ENCODE measurements at regions not wholly inside any gene's neighbourhood (a gene's known extent, or its start where the extent isn't known, plus 50 kb on each side); places are given as distances from the start of the nearest gene placed in this dataset.

DNA sequence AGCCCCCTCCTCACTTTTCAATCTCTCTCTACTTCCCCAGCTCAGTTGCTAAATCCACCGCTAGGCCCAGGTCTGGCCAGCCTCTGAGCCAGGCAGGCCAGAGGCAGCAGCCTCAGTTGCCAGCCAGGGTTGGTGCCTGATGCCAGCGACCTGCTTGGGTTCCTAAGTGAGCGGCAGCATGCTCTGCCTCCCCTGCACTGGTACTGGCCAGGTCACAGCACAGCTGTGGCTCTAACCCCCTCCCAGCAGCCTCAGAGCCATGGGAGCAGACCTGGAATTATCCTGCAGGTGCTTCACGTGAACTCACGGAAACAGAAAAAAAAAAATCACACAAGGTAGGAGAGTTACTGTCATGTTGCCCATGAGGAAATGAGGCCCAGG is 82.5 kb upstream of the ATF3 start:
- ATAC-seq, result no peak

DNA sequence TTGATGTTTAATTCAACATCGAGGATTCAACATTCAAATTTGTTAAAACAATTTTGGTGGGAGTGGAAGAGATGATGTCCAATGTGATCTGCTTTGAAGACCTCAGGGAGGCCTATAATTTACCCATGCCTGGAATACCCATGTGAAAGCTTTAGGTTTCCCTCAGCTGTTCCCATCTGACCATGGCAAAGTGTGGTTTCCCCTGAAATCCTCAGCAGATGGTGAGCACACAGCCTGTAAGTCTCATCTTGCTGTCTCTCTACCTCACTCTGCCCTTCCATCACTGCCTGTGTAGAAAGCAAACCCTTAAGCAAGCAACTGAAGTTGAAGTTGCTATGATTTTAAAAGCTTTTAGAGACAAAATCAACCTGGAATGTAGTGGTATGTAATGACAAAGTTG is 80.1 kb upstream of the ATF3 start:
- no peak for ATAC-seq

DNA sequence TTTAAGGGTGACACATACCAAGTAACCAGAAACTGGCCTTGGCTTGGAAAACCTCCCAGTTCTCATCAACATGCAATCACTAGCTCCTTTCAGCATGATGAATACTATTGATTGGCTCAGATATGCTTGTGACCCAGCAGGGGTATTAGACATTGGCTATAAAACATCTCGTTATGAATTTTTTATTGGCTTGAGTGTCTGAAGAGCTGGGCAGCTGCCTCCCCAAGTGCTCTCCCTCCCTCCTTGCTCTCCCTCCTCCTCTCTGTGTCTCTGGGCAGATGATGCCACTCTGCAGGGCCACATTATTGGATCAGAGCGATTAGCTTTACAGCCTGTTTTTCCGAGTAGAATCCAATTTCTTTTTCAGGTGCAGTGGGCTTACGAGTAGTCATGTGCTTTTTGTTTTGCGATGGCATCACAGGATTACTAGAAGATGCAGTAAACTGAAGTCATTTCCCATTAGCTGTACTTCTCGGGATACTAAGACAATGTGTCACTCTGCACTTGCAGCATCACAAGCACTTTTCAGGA is 79.3 kb upstream of the ATF3 start:
- ATAC-seq, result no peak

DNA sequence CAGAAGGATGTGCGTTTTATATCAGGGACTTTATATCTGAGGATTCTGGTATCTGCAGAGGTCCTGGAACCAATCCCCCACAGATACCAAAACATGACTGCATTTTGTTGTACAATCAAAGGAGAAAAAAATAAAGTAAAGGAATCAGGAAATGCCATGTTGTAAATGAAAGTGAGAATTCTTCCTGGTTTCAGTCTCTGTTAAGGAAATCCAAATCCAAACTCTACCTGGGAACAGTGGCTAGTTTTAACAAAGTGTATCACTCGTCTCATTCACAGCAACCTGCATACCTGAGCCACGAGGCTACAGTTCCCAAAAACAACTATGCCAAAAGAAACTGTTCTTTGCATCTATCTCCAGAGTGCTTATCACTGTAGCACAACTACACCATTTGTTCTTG is 77.3 kb upstream of the ATF3 start:
- ATAC-seq, result no peak

DNA sequence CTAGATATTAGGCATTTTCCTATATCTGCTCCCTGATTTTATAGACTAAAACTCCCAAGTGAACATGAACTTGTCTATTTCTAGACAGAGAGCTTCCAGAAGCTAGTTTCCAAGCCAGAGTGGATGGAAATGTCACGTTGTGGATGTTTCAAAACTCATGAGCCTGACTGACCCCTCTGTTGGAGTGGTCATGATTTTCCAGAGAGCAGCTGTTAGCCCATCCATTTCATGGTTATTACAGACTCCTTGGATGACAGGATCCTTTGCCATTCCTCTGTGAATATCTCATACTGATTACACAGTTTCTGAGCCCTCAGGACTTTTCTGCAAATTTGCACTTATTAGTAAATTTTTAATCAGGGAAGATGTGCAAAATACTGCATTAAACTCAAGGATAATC is 76.8 kb upstream of the ATF3 start:
- ATAC-seq, result no peak

DNA sequence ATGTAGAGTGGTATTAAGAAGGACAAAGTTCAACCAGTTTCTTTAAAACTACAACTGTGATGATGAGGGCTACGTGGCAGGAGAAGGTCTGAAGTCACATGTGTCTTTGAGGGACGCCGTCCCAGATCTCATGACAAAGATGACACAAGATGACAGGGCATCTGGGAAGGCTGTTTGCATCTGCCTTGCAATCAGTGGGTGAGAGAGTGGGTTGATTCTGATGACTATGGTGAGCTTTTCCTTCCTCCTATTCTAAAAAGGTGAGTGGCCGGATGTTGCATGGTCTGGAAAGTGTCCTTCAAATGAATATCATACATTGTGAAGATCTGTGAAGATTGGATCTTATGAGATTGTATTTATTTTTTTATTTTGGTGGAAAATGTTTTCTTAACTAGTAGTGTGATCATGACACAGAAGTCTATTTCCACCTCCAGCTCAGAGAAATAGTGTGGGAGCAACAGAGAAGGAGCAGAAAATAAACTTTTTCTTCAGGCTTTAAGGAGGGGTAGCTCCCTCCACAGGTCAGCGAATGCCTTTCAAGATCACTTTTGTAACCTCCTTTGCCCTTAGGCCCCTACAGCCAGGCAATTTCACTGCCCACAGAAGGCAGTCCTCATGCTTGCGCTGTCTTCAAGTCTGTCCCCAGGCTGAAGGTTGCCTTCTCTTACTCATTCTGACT is 76.0 kb upstream of the ATF3 start:
- ATAC-seq, result no peak

DNA sequence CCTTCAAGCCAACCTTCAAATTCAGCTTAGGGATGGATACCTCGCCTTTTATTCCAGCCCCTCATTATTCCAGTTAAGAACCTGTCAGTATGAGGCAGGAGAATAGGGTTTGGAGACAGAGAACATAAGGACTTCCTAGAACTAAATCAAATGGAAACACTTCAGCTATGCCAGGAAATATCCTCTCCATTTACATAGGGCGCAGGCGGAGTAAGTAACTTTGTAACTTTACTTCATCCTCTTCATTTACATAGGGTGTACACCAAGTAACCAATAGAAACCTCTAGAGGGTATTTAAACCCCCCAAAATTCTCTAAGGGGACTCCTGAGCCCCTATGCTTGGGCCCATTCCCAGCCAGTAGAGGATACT is 75.4 kb upstream of the ATF3 start:
- ATAC-seq, result no peak

DNA sequence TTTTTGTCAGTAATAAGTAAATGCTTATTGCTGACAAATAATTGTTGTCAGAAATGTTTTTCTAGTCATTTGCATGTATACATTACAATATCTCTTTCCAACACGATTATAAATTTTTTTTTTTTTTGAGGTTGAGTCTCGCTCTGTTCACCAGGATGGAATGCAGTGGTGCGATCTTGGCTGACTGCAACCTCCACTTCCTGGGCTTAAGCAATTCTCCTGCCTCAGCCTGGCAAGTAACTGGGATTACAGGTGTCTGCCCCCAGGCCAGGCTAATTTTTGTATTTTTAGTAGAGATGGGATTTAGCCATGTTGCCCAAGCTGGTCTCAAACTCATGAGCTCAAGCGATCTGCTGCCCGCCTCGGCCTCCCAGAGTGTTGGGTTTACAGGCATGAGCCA is 72.0 kb upstream of the ATF3 start:
- ATAC-seq, result no peak

DNA sequence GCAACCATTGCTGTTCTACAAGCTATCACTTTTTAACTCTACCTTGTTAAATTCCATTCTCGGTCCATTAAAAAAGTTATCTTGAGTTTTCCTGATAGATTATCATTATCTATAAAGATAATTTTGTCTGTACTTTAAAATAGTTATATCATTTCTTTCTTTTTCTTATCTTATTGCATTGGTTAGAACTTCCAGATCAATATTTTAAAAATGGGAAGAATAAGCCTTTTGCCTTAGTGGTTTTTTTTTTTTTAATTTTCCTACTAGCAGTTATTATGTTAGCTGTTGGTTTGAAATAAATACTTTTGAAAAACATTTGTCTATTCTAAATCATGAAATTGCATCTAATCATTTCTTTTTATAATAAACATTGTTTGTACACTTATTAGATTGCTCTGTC is 71.0 kb upstream of the ATF3 start:
- no peak for ATAC-seq

DNA sequence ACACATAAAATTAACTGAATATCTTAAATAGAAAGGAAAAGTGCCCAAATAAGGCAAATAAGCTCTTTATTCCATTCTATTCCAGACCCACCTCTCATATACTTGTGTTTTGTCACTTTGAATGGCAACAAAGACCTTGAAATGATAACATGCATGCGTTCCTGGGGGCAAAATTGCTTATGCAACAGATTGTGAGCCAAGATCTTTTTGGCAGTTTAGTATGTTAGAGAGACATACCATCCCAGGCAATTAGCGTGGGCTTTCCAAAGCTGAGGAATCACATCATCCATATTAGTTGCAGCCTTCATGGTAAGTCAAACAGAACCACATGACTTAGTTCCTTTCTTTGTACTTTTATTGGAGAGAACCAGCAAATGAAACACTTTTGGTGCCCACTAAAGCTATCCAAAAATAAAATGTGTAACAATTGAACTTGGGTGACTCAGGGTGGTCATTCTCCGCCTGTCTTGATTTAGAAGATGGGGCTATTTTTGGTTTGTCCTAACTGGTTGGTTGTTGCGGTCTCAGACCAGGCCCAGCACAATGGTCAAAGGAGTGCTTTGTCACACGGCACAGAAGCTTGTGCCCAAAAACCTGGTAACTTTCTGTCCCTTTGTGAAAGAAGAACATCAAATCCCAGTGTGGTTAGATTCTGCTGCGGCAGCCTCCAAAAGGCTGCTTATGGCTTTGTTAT is 68.7 kb upstream of the ATF3 start:
- ATAC-seq, result no peak

DNA sequence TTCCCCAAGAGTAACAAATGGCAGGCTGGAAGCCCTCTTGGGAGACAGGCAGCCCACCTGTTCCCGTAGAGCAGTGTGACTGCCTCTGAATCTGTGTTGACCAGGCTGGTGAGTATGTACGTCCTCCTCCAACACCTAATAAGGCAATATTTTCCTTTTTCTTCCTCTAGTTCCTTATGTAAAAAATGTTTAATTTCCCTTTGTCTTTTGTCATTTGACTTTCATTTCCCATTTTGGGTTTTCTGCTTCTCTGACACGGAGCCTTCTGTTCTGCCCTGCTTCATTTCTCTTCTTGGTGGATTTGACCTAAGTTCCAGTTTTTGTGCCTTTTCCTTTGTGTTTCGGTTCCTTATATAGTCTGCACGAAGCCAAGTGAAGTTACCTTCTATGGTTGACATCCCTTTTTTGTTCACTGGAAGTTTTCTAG is 65.8 kb upstream of the ATF3 start:
- no peak for ATAC-seq

DNA sequence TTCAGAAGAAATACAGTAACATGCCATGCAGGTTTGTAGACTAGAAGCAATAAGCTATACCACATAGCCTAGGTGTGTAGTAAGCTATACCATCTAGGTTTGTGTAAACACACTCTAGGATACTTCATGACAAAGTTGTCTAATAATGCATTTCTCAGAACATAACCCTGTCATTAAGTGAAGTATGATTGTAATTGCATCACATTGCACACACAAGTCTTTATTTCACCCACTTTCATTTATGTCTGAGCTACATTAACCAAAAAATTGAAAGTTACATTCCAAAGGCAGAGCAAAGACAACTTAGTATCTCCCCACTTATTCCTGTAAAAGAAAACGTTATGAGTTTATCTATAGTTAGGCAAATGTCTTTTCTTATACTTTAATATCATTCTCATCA is 64.5 kb upstream of the ATF3 start:
- no peak for ATAC-seq

DNA sequence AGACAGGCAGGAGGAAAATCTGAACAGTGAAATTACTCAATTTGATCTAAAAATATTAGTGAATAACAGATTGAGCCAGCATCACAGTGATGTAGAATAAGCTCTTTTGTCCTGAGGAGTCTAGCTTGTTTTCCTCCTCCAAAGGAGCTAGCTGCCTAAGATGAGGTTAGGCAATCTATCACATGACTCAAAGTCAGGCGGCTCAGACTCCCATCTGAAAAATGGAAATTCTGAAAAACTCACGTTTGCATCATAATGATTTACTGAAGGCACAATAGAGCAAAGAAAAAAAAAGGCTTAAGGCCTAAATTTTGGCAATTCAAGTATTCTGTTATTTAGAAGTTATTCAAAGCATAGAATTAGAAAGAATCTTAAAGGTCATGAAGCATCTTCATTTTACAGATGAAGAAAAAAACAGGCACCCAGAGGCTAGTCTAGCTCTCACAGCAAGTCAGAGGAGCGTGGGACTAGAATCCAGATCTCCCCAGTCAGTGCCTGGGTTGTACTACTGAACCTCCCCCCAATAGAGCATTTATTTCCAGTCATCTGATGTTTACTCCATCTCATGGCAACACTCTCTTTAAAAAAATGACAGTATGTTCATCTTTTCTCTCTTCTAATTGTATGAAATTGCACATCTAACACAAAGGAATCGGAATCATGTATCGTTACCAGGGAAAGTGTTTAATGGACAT is 62.5 kb upstream of the ATF3 start:
- no peak for ATAC-seq

DNA sequence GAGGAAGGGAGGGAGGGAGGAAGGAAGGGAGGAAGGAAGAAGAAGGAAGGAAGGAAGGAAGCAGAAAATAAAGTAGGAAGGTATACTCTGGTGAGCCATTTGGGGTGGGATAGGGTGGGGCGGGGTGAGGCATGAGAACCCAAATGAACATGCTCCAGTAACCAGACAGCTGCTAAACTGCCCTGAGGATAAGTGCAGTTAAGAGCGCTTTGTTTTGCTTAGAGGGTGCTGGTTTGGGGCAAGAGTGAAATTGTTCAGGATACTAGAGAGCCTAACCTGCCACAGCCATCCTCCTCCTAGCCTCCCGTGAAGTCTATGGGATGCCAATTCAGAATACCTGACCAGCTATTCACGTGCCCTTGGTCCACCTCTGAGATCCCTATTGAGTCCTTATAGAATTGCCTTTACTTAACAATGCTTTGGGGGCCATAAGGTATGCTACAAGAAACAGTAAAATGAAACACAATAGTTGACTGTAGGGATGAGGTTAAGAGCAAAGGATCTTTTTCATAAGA is 59.0 kb upstream of the ATF3 start:
- no peak for ATAC-seq

DNA sequence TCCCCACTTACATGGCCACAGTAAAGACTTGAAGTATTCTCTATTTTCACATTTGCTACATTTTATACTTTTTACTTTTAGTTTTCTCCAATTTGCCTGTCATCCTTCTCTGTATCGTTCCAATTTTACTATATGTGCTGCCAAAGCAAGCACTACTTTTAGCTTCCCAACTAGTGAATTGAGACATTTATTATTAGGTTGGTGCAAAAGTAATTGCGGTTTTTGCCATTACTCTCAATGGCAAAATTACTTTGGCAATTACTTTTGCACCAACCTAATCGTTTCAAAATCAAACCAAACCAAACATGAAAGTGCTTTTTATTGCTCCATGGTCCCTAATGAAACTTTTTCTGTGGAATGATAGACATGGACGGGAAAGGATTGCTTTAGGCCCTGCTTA is 56.6 kb upstream of the ATF3 start:
- no peak for ATAC-seq

DNA sequence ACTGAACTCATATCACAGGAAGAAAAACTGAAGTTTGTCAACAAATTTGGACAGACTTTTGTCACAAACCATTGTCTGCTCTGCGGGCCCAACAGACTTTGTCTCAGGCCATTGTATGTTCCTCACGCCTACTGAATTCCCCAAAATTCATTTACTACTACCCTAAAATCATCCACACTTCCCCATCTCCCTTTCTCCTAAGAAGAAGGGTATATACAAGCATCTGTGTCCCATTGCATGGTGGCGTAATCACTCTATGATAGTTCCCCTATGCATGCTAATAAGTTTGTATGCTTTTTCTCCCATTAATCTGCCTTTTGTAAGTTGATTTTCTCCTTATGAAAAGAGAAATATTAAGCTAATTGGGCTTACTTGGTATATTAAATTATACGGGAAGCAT is 54.9 kb upstream of the ATF3 start:
- no peak for ATAC-seq

DNA sequence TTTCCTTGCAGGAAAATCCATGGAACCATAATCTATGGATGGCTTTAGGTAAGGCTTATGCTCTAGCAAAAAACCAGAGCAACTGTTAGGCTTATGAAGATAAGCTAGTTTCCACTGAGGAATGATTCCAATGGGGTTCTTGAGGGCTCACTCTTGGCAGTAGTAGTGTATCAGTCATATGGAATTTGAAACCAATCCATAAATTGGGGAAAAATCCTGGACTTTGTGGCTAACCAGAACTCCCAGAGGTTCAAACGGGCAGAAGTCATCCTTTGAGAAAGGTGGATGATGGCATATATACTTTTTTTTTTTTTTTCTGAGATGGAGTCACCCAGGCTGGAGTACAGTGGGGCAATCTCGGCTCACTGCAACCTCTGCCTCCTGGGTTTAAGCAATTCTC is 54.2 kb upstream of the ATF3 start:
- no peak for ATAC-seq

DNA sequence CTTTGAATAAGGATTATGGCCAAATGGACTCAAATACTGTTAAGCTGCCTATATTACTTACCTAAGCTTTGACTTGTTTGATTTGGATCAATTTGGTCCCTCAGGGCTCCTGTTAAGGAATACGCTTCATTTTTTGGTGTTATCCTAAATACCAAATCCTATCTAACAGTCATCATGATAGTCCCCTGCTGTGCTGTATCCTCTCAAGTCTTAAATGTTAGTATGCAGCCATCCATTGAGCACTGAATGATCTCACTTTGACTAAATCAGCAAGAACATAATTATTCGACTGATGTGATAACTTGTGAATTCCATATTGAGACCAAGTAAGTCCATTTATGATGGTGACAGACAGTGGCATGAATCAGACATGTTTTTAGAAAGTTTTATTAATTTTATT is 53.1 kb upstream of the ATF3 start:
- no peak for ATAC-seq

DNA sequence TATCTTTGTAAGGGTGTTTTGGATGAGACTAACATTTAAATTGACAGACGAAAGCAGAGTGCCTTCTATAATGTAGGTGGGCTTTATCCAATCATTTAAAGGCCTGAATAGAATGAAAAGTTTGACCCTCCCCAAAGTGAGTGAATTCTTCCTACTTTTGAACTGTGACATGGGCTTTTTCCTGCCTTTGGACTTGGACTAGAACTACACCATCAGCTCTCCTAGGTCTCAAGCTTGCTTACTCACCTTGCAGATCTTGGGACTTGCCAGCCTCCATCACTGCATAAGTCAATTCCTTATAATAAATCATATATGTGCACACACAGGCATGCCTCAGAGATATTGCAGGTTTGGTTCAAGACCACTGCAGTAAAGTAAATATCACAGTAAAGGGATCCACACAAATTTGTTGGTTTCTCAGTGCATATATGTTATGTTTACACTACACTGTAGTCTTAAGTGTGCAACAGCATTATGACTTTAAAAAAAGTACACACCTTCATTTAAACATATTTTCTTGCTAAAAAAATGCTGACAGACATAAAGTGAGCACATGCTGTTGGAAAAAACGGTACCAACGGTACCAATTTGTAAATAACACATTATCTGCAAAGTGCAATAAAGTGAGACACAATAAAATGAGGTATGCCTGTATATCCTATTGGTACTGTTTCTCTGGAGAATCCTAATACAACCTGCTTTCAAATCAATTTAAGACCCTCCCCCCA is 51.6 kb upstream of the ATF3 start:
- ATAC-seq, result no peak

DNA sequence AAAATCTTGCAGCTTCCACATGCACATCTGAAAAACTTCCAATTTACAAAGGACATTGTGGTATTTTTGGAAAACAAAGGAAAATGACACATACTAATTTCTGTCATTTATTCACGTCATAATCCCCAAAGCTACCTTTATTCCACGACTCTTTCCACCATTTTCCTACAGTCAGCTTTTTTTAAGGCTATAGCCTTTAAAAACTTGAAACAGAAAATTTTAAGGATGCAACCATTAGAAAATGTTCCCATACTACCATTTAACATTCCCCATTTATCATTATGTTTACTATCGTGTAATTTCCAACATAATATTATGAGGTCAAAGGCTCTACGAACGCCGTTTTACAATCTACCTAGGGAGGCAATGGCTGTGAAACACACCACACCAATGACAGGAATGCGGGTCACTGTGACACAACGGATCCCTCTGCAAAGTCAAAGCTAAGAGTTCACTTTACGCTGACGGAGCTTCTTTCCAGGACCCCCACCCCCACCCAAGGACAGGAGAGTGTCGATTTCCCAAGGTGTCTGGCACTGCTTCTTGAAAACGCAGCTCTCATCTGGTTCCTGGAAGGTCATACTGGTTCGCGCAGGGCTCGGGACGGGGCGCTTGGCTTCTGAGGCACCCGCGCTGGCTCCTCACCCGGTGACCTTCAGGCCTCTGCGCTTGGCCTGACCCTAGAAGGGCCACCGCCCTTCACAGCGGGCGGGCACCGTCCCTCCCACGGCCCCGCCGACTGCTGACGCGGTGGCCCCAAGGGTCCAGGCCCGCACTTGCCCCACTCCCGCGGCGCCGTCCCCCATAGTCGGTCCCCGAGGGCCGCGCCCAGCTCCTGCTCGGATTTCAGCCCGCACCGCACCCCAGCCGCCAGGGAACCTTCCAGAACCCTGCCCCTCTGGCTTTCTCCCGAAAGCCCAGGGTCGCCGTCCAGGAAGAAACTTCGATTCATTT is 50.5 kb upstream of the ATF3 start:
- peak; percentile 65 for ATAC-seq

DNA sequence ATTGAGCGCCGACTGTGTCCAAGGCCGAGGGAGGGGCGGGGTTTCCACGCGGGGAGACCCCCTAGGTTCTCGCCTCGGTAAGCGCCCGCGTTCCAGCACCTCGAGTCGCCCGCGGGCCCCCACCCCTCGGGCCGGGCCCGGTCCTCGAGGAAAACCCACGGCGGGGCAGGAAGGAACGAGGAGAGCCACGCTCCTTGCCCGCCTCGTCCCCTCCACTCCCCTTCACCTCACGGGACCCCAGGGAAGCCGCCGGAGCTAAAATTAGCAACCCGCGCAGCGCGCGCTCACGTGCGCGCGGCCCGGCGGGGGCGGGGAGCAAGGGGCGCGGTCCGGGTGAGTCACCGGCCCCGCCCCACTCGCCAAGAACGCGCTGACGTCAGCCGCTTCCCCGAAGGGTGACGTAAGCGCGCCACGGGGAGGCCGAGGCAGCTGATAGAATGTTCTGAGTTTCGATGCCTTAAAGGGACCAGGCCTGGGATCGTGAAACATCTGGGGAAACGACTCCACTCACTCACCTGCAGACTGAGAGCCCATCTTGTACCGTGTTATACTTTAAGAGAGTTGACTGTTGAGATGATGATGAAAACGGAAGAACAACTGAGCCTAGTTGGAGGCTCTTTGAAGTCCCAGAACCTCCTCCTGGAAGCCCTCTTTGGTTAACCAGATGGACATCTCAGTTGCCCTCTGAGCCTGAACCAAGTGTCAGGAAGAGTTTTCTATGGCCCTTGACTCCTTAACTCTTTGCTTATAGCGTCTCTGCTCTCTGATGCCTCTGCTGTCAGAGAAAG is 49.7 kb upstream of the ATF3 start:
- ATAC-seq, result peak; percentile 97
